Stimulated activated CD8-positive, alpha-beta memory T cell treated with anti-CD3 and anti-CD28 coated beads, Interleukin-7, amount 100 ng/mL, for 1 hour (primary cell): ENCODE measurements at regions not wholly inside any gene's neighbourhood (a gene's known extent, or its start where the extent isn't known, plus 50 kb on each side); places are given as distances from the start of the nearest gene placed in this dataset.

Source experiments
- DNase-seq, 2 donors: peaks; one replicate each; pipeline ENCODE4 v3.0.0-alpha.2; 2020; ENCODE audit warnings: low read depth in 2 of 2

GRCh38 chr12:76220980-76221379 lies 127.2 kb downstream of the BBS10 start:
- DNase-seq, result no peak

GRCh38 chr12:76219806-76220205 lies 128.4 kb downstream of the BBS10 start:
- no peak for DNase-seq

- no peak for DNase-seq
These were observed 131.4 kb downstream of the BBS10 start for GRCh38 chr12:76216585-76217472.

DNA sequence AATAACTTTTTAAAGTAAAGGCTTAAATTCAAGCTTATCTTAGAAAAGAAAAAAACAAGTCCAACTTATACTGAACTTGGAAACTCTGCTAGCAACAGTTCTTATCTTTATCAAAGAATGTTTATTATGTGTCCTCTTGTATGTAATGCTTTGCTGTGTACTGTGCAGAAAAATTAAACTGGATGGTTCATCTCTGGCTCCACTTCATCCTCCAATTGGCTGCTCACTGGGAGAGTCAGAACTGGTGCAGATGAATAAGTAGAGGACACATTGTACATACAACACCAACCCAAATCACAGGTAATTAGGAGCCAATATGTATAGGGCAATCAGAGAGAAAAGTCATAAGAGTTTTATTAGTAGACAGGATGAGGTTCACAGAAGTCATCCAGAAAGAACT lies 123.6 kb upstream of the NAP1L1 start:
- no peak for DNase-seq

DNA sequence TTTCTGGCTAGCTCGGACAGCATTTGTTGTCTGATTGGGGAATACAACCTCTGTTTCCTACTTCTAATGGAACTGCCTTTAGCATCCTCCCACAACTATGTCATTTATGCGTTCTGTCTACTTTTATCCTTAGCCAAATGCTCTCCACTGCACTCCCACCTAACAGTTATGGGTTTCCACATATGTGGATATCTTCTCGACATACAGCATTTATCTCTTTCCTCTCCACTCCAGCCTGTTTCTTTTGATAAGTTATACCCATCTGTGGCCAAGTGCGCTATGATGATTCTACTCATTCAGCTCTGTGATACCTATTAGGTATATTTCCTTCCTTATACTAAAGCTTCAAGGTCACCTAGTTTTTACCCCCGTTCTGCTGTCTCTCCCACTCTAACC lies 122.2 kb upstream of the NAP1L1 start:
- no peak for DNase-seq

DNA sequence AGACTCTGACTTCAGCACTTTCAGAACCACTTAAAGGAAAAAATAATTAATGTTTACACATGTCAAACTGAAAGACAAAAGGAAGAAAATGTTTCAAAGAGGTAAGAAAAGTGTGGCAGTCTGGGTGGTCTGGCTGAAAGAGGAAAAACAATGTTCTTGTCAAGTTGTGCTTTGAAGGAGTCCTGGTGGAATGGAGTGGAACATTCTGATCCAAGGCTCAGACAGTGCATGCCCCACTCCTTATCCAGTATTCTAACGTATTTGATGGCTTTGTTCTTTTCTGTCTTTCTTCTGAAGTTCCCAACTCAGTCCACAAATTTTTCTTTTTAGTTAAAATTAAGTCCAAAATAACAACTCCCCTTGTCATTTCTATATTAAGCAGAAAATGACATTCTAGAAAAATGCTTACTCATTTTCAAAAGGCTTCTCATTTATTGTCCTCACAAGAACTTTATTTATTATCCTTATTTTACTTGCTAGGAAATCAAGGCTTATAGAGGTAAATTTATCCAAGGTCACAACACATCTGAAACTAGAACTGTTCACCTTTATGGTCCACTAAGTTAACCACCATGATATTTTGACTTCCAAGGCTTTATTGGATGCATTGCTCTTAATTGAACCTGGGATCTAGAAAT lies 121.7 kb upstream of the NAP1L1 start:
- DNase-seq, result no peak

DNA sequence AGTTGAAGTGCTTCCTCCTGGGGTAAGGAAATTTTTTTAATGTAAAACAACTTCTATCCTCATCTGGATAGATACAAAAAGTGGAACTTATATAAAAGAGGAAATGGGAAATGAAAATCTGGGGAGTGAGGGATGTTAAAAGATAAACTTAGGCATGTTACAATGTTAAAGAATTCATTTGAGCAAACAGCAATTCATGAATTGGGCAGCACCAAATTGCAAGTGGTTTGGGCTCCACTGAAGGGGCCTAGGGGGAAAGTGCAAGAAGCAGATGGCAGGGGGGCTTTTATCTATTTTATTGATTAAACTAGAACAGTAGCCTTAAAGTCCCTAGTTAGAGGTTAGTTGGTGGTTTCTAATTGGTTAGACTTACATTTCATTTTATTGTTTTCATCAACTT lies 118.1 kb upstream of the NAP1L1 start:
- no peak for DNase-seq

DNA sequence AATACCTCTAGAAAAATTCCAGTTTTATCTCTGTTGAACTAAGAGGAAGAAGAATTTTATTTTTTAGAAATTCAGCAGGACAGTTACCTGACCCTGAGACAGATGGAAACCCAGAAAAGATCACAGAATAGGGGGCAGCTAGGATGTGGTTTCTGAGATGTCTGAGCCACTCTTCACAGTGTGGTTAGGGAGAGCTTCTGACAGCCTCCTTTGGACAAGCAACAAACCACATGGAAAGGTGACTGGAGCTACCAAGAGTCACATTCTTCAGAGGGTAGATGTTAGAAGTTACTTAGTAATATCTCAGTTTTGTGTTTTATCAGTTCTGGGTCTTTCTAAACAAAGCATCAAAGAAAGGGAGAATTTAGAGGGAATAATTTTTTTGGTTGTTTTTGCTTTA lies 117.3 kb upstream of the NAP1L1 start:
- DNase-seq, result no peak

GRCh38 chr12:76201316-76201715 lies 116.8 kb upstream of the NAP1L1 start:
- no peak for DNase-seq

- DNase-seq, result no peak
These were observed 115.3 kb upstream of the NAP1L1 start for GRCh38 chr12:76199808-76200207.

- no peak for DNase-seq
These were observed 114.4 kb upstream of the NAP1L1 start for GRCh38 chr12:76198839-76199238.

GRCh38 chr12:76197283-76197682 lies 112.8 kb upstream of the NAP1L1 start:
- no peak for DNase-seq

DNA sequence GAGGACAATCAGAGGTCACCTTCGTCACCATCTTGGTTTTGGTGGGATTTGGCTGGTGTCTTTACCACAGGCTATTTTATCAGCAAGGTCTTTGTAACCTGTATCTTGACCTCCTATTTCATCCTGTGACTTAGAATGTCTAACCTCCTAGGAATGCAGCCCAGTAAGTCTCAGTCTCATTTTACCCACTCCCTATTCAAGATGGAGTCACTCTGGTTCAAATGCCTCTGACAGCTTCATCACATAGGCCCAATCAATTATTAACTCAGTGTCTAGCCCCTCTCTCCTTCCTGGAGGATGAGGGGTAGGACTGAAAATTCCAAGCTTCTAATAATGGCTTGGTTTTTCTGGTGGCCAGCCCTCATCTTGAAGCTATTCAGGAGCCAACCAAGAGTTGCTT lies 111.4 kb upstream of the NAP1L1 start:
- no peak for DNase-seq

DNA sequence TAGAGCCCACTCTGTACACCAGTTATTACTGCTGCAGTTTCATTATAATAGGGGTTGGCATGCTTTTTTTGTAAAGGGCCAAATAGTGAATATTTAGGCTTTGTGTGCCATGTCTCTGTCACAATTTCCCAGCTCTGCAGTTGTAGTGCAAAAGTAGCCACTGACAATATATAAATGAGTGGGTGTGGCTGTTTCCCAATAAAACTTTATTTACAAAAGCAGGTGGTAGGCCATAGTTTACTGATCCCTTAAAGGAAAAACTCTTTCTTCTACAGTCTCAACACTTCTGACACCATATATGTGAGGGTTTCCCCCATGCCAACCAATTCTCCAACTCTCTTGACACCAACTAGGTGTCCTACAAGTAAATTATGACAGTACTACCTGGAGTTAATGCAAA lies 110.2 kb upstream of the NAP1L1 start:
- DNase-seq, result no peak

- no peak for DNase-seq
These were observed 109.5 kb upstream of the NAP1L1 start for GRCh38 chr12:76193961-76194360.

DNA sequence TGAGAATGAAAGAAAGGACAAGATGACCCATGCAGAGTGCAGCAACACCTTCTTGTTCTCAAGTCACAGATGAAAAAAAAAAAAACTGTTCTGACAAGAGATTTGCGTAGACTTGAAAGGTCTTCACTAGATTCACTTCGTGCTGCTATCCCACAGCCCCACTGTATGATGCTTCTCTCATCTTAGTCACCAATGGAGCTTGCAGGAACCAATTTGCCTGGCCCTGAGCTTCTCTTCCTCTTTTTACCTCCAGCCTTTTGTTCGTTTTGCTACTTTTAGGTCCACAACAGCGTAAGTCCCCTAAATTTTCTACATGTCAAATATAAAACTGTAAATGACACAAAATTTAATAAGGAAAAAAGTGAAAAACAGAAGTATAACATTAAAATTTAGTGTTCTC lies 107.9 kb upstream of the NAP1L1 start:
- DNase-seq, result no peak

DNA sequence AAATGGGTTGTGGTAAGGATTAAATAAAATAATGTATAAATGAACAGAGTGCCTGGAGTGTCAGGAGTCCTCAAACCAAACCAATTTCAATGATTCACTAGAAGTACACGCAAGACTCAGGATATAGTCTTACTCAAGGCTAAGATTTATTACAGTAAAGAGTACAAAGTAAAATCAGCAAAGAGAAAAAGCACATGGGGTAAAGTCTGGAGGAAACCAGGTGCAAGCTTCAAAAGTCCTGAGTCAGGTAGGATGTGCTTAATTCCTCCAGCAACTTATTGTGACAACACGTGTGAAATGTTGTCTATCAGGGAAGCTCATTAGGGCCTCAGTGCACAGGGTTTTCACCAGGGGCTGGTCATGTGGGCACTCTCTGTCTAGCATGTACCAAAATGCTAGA lies 105.8 kb upstream of the NAP1L1 start:
- no peak for DNase-seq

DNA sequence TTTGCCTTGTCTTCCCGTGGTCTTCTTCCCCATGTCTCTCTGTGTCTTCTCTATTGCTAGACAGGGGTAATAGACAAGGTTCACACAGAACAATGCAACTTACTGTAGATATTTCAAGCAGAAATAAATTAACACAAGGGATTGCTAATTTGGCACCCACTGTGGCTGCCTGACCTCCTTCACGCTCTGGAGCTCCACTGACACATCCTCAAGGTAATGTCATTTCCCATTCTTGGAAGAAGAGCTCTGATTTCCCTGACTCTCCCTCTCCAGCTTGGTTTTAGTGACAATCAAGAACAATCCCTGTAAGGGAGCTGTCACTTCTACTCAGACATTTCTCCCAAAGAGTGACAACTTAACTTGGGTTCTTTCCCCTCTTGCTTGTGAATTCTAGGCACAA lies 105.4 kb upstream of the NAP1L1 start:
- no peak for DNase-seq

DNA sequence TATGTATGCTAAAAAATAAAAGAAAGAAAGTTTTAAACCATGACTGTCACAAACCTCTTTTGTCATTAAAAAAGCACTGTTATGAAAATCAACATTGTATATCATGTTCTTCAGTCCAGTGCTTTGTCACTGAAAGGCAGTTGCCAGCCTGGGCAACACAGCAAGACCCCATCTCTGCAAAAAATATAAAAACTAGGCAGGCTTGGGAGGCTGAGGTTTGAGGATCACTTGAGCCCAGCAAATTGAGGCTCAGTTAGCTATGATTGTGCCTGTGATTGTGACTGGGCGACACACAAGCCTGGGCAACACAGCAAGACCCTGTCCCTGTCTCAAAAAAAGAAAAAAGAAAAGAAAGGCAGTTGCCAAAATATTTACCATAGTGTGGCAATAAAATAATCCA lies 102.7 kb upstream of the NAP1L1 start:
- no peak for DNase-seq

DNA sequence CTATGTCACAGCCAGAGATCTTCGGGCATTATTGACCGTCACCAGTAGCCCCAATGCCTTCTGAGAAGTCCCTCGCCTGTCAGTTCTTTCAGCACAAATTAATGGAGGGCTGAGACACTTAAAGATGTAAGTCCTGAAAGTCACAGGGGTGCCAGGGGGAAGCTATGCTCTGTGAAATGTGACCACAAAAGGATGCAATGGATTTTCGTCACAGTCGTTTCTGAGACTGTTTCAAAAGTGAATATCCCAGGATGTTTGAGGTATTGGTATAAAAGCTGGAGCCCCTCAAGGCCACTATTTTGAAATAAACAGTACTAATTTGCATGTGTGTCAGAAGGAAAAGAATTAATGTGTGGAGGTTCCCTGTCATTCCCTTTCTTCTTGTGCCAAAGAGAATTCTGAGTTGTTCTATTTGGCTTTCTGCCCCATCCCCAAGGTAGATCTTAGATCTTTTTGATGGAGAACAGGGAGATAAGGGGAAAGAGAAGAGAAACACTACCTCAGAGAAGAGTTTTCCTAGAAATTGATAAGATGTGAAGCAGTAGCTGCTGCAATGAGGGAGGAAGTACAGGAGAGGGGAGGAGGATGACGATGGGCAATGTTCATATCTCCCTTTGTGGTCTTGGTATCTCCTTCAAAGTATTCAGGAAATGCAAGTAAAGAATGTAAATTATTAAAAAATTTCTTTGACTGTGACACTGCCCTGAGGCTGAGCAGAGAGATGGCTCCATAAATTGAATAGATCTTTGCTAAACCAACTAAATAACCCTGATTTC lies 101.8 kb upstream of the NAP1L1 start:
- DNase-seq, result no peak

GRCh38 chr12:76183459-76184186 lies 99.1 kb upstream of the NAP1L1 start:
- no peak for DNase-seq
